H9 (cell line): ENCODE measurements at regions not wholly inside any gene's neighbourhood (a gene's known extent, or its start where the extent isn't known, plus 50 kb on each side); places are given as distances from the start of the nearest gene placed in this dataset.

Experiments
- DNase-seq: peaks from one replicate; pipeline ENCODE4 v3.0.0-alpha.2; 2017
- H2AFZ ChIP-seq: one replicate; pipeline ENCODE4 v1.6.1; 2013; ENCODE audit warnings: mild to moderate bottlenecking, low read length, control low read depth, moderate library complexity
- H2AK5ac ChIP-seq: 2 replicates; pipeline ENCODE4 v1.6.1; 2013; ENCODE audit warnings: low read length, control low read depth, mixed read lengths; ENCODE audit not compliant: insufficient read length
- H2BK120ac ChIP-seq: one replicate; pipeline ENCODE4 v1.6.1; 2013; ENCODE audit warnings: low read depth, mild to moderate bottlenecking, low read length, control low read depth, inconsistent platforms; ENCODE audit not compliant: poor library complexity, severe bottlenecking
- H2BK12ac ChIP-seq: 2 replicates; pipeline ENCODE4 v1.6.1; 2013; ENCODE audit warnings: low read length, control low read depth, mixed read lengths, low read depth; ENCODE audit not compliant: insufficient read length
- H2BK15ac ChIP-seq: 2 replicates; pipeline ENCODE4 v1.6.1; 2013; ENCODE audit warnings: low read depth, low read length, control low read depth
- H2BK20ac ChIP-seq: one replicate; pipeline ENCODE4 v1.6.1; 2013; ENCODE audit warnings: low read depth, mild to moderate bottlenecking, low read length, control low read depth, inconsistent platforms; ENCODE audit not compliant: poor library complexity, severe bottlenecking
- H2BK5ac ChIP-seq: 2 replicates; pipeline ENCODE4 v1.6.1; 2013; ENCODE audit warnings: low read length, control low read depth, mixed read lengths; ENCODE audit not compliant: insufficient read length
- H3K14ac ChIP-seq: 2 replicates; pipeline ENCODE4 v1.6.1; 2013; ENCODE audit warnings: low read length, control low read depth; ENCODE audit not compliant: insufficient read depth
- H3K18ac ChIP-seq: 2 replicates; pipeline ENCODE4 v1.6.1; 2013; ENCODE audit warnings: low read depth, mild to moderate bottlenecking, mixed read lengths, low read length, control low read depth; ENCODE audit not compliant: insufficient read length
- H3K23ac ChIP-seq: 2 replicates; pipeline ENCODE4 v1.6.1; 2013; ENCODE audit warnings: low read length, control low read depth, mixed read lengths, low read depth; ENCODE audit not compliant: insufficient read length
- H3K23me2 ChIP-seq: 2 replicates; pipeline ENCODE4 v1.6.1; 2013; ENCODE audit warnings: low read depth, mild to moderate bottlenecking, mixed read lengths, low read length, control low read depth; ENCODE audit not compliant: insufficient read length, poor library complexity, severe bottlenecking
- H3K27ac ChIP-seq: 2 replicates; pipeline ENCODE4 v1.5.1; 2013; ENCODE audit warnings: low read length, control low read depth, mixed read lengths, low read depth; ENCODE audit not compliant: insufficient read length
- H3K27me3 ChIP-seq: 2 replicates; pipeline ENCODE4 v1.6.1; 2013; ENCODE audit warnings: low read length, control low read depth, inconsistent platforms; ENCODE audit not compliant: insufficient read depth
- H3K4ac ChIP-seq: 2 replicates; pipeline ENCODE4 v1.6.1; 2013; ENCODE audit warnings: low read depth, mild to moderate bottlenecking, control low read depth, inconsistent platforms, low read length, moderate library complexity
- H3K4me1 ChIP-seq: 2 replicates; pipeline ENCODE4 v1.6.1; 2013; ENCODE audit warnings: low read length, control low read depth, inconsistent platforms; ENCODE audit not compliant: insufficient read depth
- H3K4me2 ChIP-seq: 2 replicates; pipeline ENCODE4 v1.6.1; 2013; ENCODE audit warnings: low read length, control low read depth, mixed read lengths; ENCODE audit not compliant: insufficient read length, insufficient read depth
- H3K56ac ChIP-seq: 2 replicates; pipeline ENCODE4 v1.6.1; 2013; ENCODE audit warnings: low read depth, mild to moderate bottlenecking, mixed read lengths, low read length, control low read depth; ENCODE audit not compliant: insufficient read length
- H3K79me1 ChIP-seq: 2 replicates; pipeline ENCODE4 v1.6.1; 2013; ENCODE audit warnings: low read depth, mild to moderate bottlenecking, moderate library complexity, low read length, control low read depth, inconsistent platforms; ENCODE audit not compliant: insufficient read depth, poor library complexity, severe bottlenecking
- H3K79me2 ChIP-seq: 2 replicates; pipeline ENCODE4 v1.6.1; 2013; ENCODE audit warnings: low read length, control low read depth, inconsistent platforms; ENCODE audit not compliant: insufficient read depth
- H3K9ac ChIP-seq: 2 replicates; pipeline ENCODE4 v1.6.1; 2013; ENCODE audit warnings: low read length, control low read depth, mixed read lengths; ENCODE audit not compliant: insufficient read length; ENCODE audit errors: extremely low read depth
- H3K9me3 ChIP-seq: one replicate; pipeline ENCODE4 v1.6.1; 2013; ENCODE audit warnings: low read depth, low read length, inconsistent platforms; ENCODE audit not compliant: control insufficient read depth
- H3T11ph ChIP-seq: one replicate; pipeline ENCODE4 v1.6.1; 2013; ENCODE audit warnings: mild to moderate bottlenecking, low read length, control low read depth, inconsistent platforms
- H4K20me1 ChIP-seq: one replicate; pipeline ENCODE4 v1.6.1; 2013; ENCODE audit not compliant: control insufficient read depth, insufficient read length, insufficient read depth
- H4K5ac ChIP-seq: 2 replicates; pipeline ENCODE4 v1.6.1; 2013; ENCODE audit warnings: low read depth, mild to moderate bottlenecking, mixed read lengths, low read length, control low read depth; ENCODE audit not compliant: insufficient read length
- H4K8ac ChIP-seq: replicated peaks from 2 replicates; pipeline ENCODE4 v1.6.1; 2013; ENCODE audit warnings: low read length, control low read depth, mixed read lengths, low read depth; ENCODE audit not compliant: insufficient read length
- H4K91ac ChIP-seq: 2 replicates; pipeline ENCODE4 v1.6.1; 2013; ENCODE audit warnings: low read depth, mild to moderate bottlenecking, moderate library complexity, mixed read lengths, low read length, control low read depth; ENCODE audit not compliant: insufficient read length
- H3K27ac Mint-ChIP-seq, 3 experiments: 2 replicates in 2 of 3; 3 replicates in 1 of 3; pipeline ENCODE4 v1.8.0; 2020 to 2021; ENCODE audit warnings: mixed read lengths in 3 of 3, mild to moderate bottlenecking in 1 of 3, moderate library complexity in 1 of 3
- H3K27me3 Mint-ChIP-seq: 2 replicates; pipeline ENCODE4 v1.8.0; 2021; ENCODE audit warnings: low read depth, mild to moderate bottlenecking, moderate library complexity, mixed read lengths
- H3K36me3 Mint-ChIP-seq, 3 experiments: 2 replicates in 2 of 3; 3 replicates in 1 of 3; pipeline ENCODE4 v1.8.0; 2020 to 2021; ENCODE audit warnings: low read depth in 3 of 3, mixed read lengths in 3 of 3; ENCODE audit not compliant: insufficient read depth in 1 of 3
- H3K4me1 Mint-ChIP-seq, 2 experiments: 2 replicates each; pipeline ENCODE4 v1.8.0; 2020; ENCODE audit warnings: mixed read lengths in 2 of 2
- H3K4me3 Mint-ChIP-seq, 2 experiments: 2 replicates in 1 of 2; 3 replicates in 1 of 2; pipeline ENCODE4 v1.8.0; 2020 to 2021; ENCODE audit warnings: mild to moderate bottlenecking in 2 of 2, mixed read lengths in 2 of 2, moderate library complexity in 1 of 2
- H3K9me3 Mint-ChIP-seq, 2 experiments: 2 replicates in 1 of 2; 3 replicates in 1 of 2; pipeline ENCODE4 v1.8.0; 2020; ENCODE audit warnings: mild to moderate bottlenecking in 2 of 2, mixed read lengths in 2 of 2, moderate library complexity in 1 of 2
- WGBS: extraction: QIAGEN DNeasy Blood & Tissue Kit; methylation state at CpG from one replicate; pipeline ENCODE4 v1.1.7; 2013; ENCODE audit warnings: missing lambda C conversion rate, low lambda C conversion rate, mixed read lengths; ENCODE audit not compliant: insufficient read length; ENCODE audit errors: extremely low coverage; 5-methylcytosine and 5-hydroxymethylcytosine counted together
- TF ChIP-seq, protein P1 (sequence below): fragments of 200-600 bp; sonication (generic); conservative IDR thresholded peaks from 3 replicates; pipeline ENCODE4 v1.8.0; 2021; ENCODE audit warnings: antibody characterized with exemption, mild to moderate bottlenecking

DNA sequence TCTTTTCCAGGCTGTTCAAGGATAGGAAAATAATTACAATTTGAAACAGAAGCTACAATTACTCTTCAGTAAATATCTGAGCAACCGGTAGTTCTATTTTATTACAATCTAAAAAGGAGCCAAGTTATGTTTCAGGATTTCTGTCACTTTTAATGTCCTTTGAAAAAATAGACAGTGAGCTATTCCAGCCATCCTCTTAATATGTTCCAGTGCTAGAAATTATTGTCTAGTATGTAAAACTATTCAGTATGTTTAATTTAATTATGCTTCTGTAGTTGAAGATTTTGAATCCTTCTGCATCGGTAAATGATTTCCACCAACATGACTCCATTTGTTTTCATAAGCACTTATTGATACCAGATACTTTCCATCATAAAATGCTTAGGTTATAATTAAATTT, 129.6 kb upstream of the SEMA3D start:
- H2BK15ac ChIP-seq, result no peak overlapping the region
- no peaks in the 10 kb centered on the region for H3K4me1 Mint-ChIP-seq
- H4K91ac ChIP-seq, result no peak overlapping the region
- H3K14ac ChIP-seq, result no peak overlapping the region
- no peaks in the 10 kb centered on the region for H3K27me3 Mint-ChIP-seq
- H3K27ac Mint-ChIP-seq, result no peak overlapping the region
- H2AFZ ChIP-seq, result no peak overlapping the region
- no peak for DNase-seq
- H2BK20ac ChIP-seq, result no peak overlapping the region
- no peaks in the 10 kb centered on the region for H3K4me1 ChIP-seq
- no peak overlapping the region for H3K23ac ChIP-seq
- TF ChIP-seq, protein P1, sequence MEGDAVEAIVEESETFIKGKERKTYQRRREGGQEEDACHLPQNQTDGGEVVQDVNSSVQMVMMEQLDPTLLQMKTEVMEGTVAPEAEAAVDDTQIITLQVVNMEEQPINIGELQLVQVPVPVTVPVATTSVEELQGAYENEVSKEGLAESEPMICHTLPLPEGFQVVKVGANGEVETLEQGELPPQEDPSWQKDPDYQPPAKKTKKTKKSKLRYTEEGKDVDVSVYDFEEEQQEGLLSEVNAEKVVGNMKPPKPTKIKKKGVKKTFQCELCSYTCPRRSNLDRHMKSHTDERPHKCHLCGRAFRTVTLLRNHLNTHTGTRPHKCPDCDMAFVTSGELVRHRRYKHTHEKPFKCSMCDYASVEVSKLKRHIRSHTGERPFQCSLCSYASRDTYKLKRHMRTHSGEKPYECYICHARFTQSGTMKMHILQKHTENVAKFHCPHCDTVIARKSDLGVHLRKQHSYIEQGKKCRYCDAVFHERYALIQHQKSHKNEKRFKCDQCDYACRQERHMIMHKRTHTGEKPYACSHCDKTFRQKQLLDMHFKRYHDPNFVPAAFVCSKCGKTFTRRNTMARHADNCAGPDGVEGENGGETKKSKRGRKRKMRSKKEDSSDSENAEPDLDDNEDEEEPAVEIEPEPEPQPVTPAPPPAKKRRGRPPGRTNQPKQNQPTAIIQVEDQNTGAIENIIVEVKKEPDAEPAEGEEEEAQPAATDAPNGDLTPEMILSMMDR, result no peak
- H3K9me3 Mint-ChIP-seq, result no peaks in the 10 kb centered on the region
- WGBS, result no CpG with 5 or more reads among the region's 2 CpGs
- no peaks in the 10 kb centered on the region for H3K9me3 ChIP-seq
- no peaks in the 10 kb centered on the region for H3K27me3 ChIP-seq
- H3K56ac ChIP-seq, result no peak overlapping the region
- H3K79me2 ChIP-seq, result no peaks in the 10 kb centered on the region
- H4K5ac ChIP-seq, result no peak overlapping the region
- no peak overlapping the region for H3K9ac ChIP-seq
- no peaks in the 10 kb centered on the region for H3K36me3 Mint-ChIP-seq
- no peak overlapping the region for H2BK5ac ChIP-seq
- no peak overlapping the region for H2BK120ac ChIP-seq
- no peaks in the 10 kb centered on the region for H3K79me1 ChIP-seq
- H3K4me3 Mint-ChIP-seq, result no peak overlapping the region
- H3K23me2 ChIP-seq, result no peaks in the 10 kb centered on the region
- no peak overlapping the region for H2BK12ac ChIP-seq
- no peak overlapping the region for H2AK5ac ChIP-seq
- no peak overlapping the region for H4K8ac ChIP-seq
- H4K20me1 ChIP-seq, result no peaks in the 10 kb centered on the region
- H3T11ph ChIP-seq, result no peak overlapping the region
- no peak overlapping the region for H3K18ac ChIP-seq
- H3K4ac ChIP-seq, result no peak overlapping the region
- H3K27ac ChIP-seq, result no peak overlapping the region
- H3K4me2 ChIP-seq, result no peak overlapping the region
